B cell (primary cell): ENCODE measurements at regions not wholly inside any gene's neighbourhood (a gene's known extent, or its start where the extent isn't known, plus 50 kb on each side); places are given as distances from the start of the nearest gene placed in this dataset.
A peak's percentile ranks its signal among the peaks of the same experiment; 100 is the strongest.
"Not testable (repeated sequence)": the region's sequence is repeated elsewhere in the genome, so short reads cannot be mapped to it uniquely, and the experiment has no call there.

Experiments used
- ATAC-seq: fragments of 200-7000 bp; cut with Tn5 transposase; one replicate; pipeline ENCODE4 v1.10.0; 2021; ENCODE audit warnings: low read depth, mild to moderate bottlenecking, moderate number of reproducible peaks, moderate library complexity
- CTCF ChIA-PET: fragments of 350-600 bp; sonication (Branson Sonifier 250); formaldehyde crosslinking; loops from one replicate; lab custom pipeline; 2021; ENCODE audit warnings: antibody characterized with exemption, inconsistent platforms; lab: Charles Lee
- POLR2A ChIA-PET: fragments of 350-600 bp; sonication (Branson Sonifier 250); formaldehyde crosslinking; loops from one replicate; lab custom pipeline; 2021; ENCODE audit warnings: antibody characterized with exemption; lab: Charles Lee
- DNase-seq: peaks from one replicate; pipeline ENCODE4 v3.0.0; 2013
- H2AFZ ChIP-seq: 2 replicates; pipeline ENCODE4 v1.6.1; 2012; ENCODE audit warnings: mild to moderate bottlenecking, low read depth, low read length; ENCODE audit not compliant: insufficient read depth, poor library complexity, severe bottlenecking
- H3K27ac ChIP-seq, 2 donors: 1 replicate in 1 of 2; 2 replicates in 1 of 2; pipeline ENCODE4 v1.5.1; 2012 to 2013; ENCODE audit warnings: low read length in 2 of 2, mild to moderate bottlenecking in 2 of 2, moderate library complexity in 1 of 2
- H3K27me3 ChIP-seq, 4 experiments: fragments of 200-600 bp in 1 of 4; sonication (generic) in 1 of 4; replicated peaks in 1 of 4; 1 replicate in 2 of 4; 2 replicates in 2 of 4; pipeline versions ENCODE4 v1.6.1 to v1.7.0; 2013 to 2016; ENCODE audit warnings: low read length in 3 of 4, mild to moderate bottlenecking in 2 of 4, mixed read lengths in 1 of 4, moderate library complexity in 1 of 4; ENCODE audit not compliant: insufficient read depth in 4 of 4, control insufficient read depth in 3 of 4; ENCODE audit errors: control extremely low read depth in 1 of 4
- H3K36me3 ChIP-seq, 2 experiments: replicated peaks in 1 of 2; 1 replicate in 1 of 2; 2 replicates in 1 of 2; pipeline versions ENCODE4 v1.6.1 to v1.7.1; 2013; ENCODE audit warnings: low read length in 1 of 2; ENCODE audit not compliant: insufficient read depth in 2 of 2, control insufficient read depth in 1 of 2; ENCODE audit errors: control extremely low read depth in 1 of 2, extremely low read depth in 1 of 2
- H3K4me1 ChIP-seq, 2 donors: fragments of 200-600 bp in 1 of 2; sonication (generic) in 1 of 2; 1 replicate in 1 of 2; 2 replicates in 1 of 2; pipeline versions ENCODE4 v1.5.1 to v1.6.1; 2013 to 2017; ENCODE audit warnings: low read length in 2 of 2; ENCODE audit not compliant: control insufficient read depth in 2 of 2, insufficient read depth in 2 of 2
- H3K4me2 ChIP-seq: replicated peaks from 2 replicates; pipeline ENCODE3; 2012; ENCODE audit warnings: mild to moderate bottlenecking, low read depth, low read length; ENCODE audit not compliant: poor library complexity, severe bottlenecking
- H3K4me3 ChIP-seq, 5 experiments: fragments of 200-600 bp in 1 of 5; sonication (generic) in 1 of 5; 1 replicate in 3 of 5; 2 replicates in 2 of 5; pipeline versions ENCODE4 v1.5.1 to v1.7.0; 2011 to 2016; ENCODE audit warnings: low read length in 4 of 5, mild to moderate bottlenecking in 4 of 5, low read depth in 2 of 5, control low read depth in 1 of 5, moderate library complexity in 1 of 5; ENCODE audit not compliant: insufficient read depth in 1 of 5; ENCODE audit errors: control extremely low read depth in 1 of 5, extremely low read depth in 1 of 5
- H3K79me2 ChIP-seq: fragments of 200-600 bp; sonication (generic); one replicate; pipeline ENCODE4 v1.6.0; 2016; ENCODE audit warnings: low read length; ENCODE audit not compliant: control insufficient read depth, insufficient read depth
- H3K9ac ChIP-seq: fragments of 200-600 bp; sonication (generic); 2 replicates; pipeline ENCODE4 v1.6.1; 2017; ENCODE audit warnings: mild to moderate bottlenecking, low read length, moderate library complexity
- H3K9me3 ChIP-seq, 3 donors: one replicate each; pipeline versions ENCODE4 v1.6.1 to v1.7.1; 2013; ENCODE audit warnings: low read length in 2 of 3; ENCODE audit not compliant: control insufficient read depth in 2 of 3, insufficient read depth in 1 of 3; ENCODE audit errors: control extremely low read depth in 1 of 3
- H4K20me1 ChIP-seq: 2 replicates; pipeline ENCODE4 v1.6.0; 2012; ENCODE audit warnings: mild to moderate bottlenecking, low read length; ENCODE audit not compliant: insufficient read depth, control insufficient read depth, poor library complexity, severe bottlenecking
- H3K27ac Mint-ChIP-seq: one replicate; pipeline ENCODE4 v1.8.0; 2021; ENCODE audit warnings: mixed read lengths
- H3K27me3 Mint-ChIP-seq: one replicate; pipeline ENCODE4 v1.8.0; 2021; ENCODE audit warnings: mixed read lengths
- H3K4me1 Mint-ChIP-seq: one replicate; pipeline ENCODE4 v1.8.0; 2021; ENCODE audit warnings: mixed read lengths
- H3K4me3 Mint-ChIP-seq: one replicate; pipeline ENCODE4 v1.8.0; 2021; ENCODE audit warnings: mixed read lengths
- H3K9me3 Mint-ChIP-seq: one replicate; pipeline ENCODE4 v1.8.0; 2022; ENCODE audit warnings: mixed read lengths; ENCODE audit not compliant: insufficient read depth
- CTCF ChIP-seq: fragments of 200-600 bp; IDR thresholded peaks from one replicate; pipeline ENCODE4 v1.8.0; 2022; ENCODE audit warnings: antibody characterized with exemption, mild to moderate bottlenecking
- EZH2 ChIP-seq: IDR thresholded peaks from 2 replicates; pipeline ENCODE4 v1.6.1; 2012; ENCODE audit warnings: borderline replicate concordance, low read depth, mild to moderate bottlenecking, moderate library complexity, low read length; ENCODE audit not compliant: insufficient read depth, poor library complexity, severe bottlenecking
- WGBS: methylation state at CpG from one replicate; pipeline ENCODE4 v1.1.5; 2013; ENCODE audit warnings: missing lambda C conversion rate; ENCODE audit not compliant: insufficient coverage; 5-methylcytosine and 5-hydroxymethylcytosine counted together
- intact Hi-C: fragments of 100-400 bp; cut with micrococcal nuclease; formaldehyde crosslinking; loops from one replicate; pipeline ENCODE4 v1.10.0; 2022

GRCh38 chr3:193149998-193150397 is 91.0 kb upstream of the PLAAT1 start:
- ATAC-seq = no peak
- Mint-ChIP-seq H3K27ac (no peak overlapping the region), H3K9me3 (no peaks in the 10 kb centered on the region), H3K4me3 (no peak overlapping the region), H3K27me3 (no peaks in the 10 kb centered on the region), H3K4me1 (no peaks in the 10 kb centered on the region)
- H3K36me3 ChIP-seq = no peaks in the 10 kb centered on the region
- no peak overlapping the region for H3K4me3 ChIP-seq
- no peak overlapping the region for H2AFZ ChIP-seq
- no peaks in the 10 kb centered on the region for H4K20me1 ChIP-seq
- intact Hi-C loops = no loop called here
- no peak for TF ChIP-seq EZH2
- TF ChIP-seq CTCF = no peak
- no peaks in the 10 kb centered on the region for H3K4me1 ChIP-seq
- no peaks in the 10 kb centered on the region for H3K79me2 ChIP-seq
- ChIA-PET CTCF (no interaction called here), POLR2A (no interaction called here)
- no peaks in the 10 kb centered on the region for H3K9me3 ChIP-seq
- no peak overlapping the region for H3K9ac ChIP-seq
- no peak for DNase-seq
- WGBS = no CpG with 5 or more reads among the region's 2 CpGs
- no peaks in the 10 kb centered on the region for H3K27me3 ChIP-seq
- no peak overlapping the region for H3K27ac ChIP-seq
- no peak overlapping the region for H3K4me2 ChIP-seq

- CTCF ChIA-PET, intact Hi-C loops, H3K9me3 Mint-ChIP-seq: not testable (repeated sequence)
These were observed 85.8 kb upstream of the PLAAT1 start for GRCh38 chr3:193155044-193155781.

More at GRCh38 chr3:193155044-193155781, 85.8 kb upstream of the PLAAT1 start:
- WGBS = 100% methylated on average over 2 of the region's 3 CpGs
- H3K4me3 ChIP-seq, H3K4me1 ChIP-seq, H3K27me3 ChIP-seq, H3K4me3 Mint-ChIP-seq, H3K27me3 Mint-ChIP-seq, H2AFZ ChIP-seq, H4K20me1 ChIP-seq, H3K36me3 ChIP-seq, H3K79me2 ChIP-seq, H3K27ac Mint-ChIP-seq, ATAC-seq, H3K4me2 ChIP-seq, H3K4me1 Mint-ChIP-seq, H3K9ac ChIP-seq, H3K9me3 ChIP-seq, H3K27ac ChIP-seq, POLR2A ChIA-PET: not testable (repeated sequence)
- peak; percentile 0 for DNase-seq
